Stimulated activated CD8-positive, alpha-beta memory T cell treated with anti-CD3 and anti-CD28 coated beads, Interleukin-12 subunit alpha, Interleukin-12 subunit beta, amount 100 ng/mL, for 24 hours (primary cell): ENCODE measurements at regions not wholly inside any gene's neighbourhood (a gene's known extent, or its start where the extent isn't known, plus 50 kb on each side); places are given as distances from the start of the nearest gene placed in this dataset.

Source experiments
- DNase-seq: peaks from one replicate; pipeline ENCODE4 v3.0.0-alpha.2; 2020; ENCODE audit errors: extremely low read depth

- DNase-seq: no peak
Measured at GRCh38 chr9:129400971-129401622, 219.8 kb downstream of the C9orf50 start.

DNA sequence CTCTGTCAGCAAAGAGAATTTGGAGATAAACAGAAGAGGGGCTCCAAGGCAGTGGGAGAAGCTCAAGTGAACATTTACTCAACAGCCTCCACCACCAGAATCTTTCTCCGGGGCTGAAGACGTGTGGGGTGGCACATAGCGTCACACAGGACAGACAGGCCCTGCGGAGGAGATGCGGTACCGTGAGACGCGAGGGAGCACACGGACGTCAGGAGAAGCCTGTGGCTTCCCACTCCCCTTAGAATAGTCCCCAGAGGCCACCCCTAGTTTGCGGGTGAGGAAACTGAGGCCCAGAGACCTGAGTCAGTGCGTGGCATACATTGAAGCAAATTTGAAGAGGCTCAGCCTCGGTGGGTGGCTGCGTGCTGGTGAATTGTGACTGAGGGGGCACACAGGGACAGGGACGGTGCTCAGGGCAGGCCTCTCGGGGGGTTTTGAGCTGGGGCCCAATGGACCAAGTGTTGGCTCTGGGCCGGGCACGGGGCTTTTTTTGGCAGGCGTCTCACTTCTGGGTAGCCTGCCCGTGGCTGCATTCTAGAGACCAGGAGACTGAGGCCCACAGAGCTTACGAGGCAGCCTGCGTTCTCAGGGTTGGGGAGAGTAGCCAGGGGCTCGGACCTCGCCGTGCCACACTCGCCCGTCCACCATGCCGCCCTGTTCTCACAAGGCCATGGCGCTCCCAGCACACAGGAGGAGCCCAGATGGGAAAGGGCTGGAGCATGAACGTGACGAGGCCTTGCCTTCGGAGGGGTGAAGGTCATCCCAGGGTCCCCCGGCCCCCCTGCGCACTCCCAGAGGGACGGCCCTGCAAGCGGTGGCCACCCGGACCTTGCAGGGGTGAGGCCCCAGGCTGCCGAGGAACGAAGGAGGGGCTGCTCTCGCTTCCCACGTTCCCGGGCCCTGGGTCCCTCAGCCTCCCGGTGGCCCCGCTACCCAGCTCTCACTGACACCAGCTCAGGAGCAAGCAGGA, 220.6 kb downstream of the C9orf50 start:
- no peak for DNase-seq

DNA sequence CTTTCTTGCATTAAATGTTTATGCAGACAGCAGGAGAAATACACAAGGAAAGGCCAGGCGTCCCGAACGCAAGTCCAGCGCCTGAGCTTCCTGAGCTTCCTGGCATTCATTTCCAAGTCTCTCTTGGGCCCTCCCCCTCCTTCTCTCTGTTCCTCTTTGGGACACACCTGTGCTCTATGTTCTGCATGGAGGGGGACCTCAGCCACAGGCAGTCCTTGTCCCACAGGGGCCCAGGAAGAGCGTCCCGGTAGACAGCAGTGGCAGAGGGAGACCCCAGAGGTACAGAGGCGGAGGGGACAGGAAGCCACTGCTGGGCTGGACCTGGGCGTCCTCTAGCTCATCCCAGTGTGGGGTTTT, 221.3 kb downstream of the C9orf50 start:
- no peak for DNase-seq

GRCh38 chr9:129398961-129399633, 221.0 kb upstream of the IER5L start:
- no peak for DNase-seq

- DNase-seq: no peak
Measured at GRCh38 chr9:129398101-129398960, 220.3 kb upstream of the IER5L start.

DNA sequence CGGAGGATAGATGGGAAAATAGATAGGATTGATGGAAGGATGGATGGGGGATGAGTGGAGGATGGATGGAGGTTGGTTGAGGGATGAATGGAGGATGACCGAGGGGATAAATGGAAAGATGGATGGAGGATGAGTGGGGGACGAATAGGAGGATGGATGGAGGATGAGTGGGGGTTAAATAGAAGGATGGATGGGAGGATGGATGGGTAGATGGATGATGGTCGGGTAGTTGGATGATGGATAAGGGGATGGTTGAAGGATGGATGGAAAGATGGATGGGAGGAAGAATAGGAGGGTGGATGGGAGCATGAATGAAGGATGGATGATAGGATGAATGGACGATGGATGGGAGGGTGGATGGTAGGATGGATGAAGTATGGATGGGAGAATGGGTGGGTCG, 219.3 kb upstream of the IER5L start:
- DNase-seq: no peak

DNA sequence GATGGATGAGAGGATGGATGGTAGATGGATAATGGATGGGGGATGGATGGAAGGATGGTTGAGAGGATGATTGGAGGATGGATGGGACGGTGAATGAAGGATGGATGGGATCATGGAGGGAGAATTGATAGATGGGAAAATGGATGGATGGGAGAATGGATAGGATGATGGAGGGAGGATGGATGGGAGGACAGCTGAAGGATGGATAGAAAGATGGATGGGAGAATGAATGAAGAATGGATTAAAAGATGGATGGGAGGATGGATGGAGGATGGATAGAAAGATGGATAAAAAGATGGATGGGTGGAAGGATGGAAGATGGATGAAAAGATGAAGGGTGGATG, 218.3 kb upstream of the IER5L start:
- no peak for DNase-seq

GRCh38 chr9:129395633-129396364, 217.7 kb upstream of the IER5L start:
- DNase-seq: no peak

GRCh38 chr9:129394886-129395279, 216.8 kb upstream of the IER5L start:
- no peak for DNase-seq

GRCh38 chr9:129394061-129394885, 216.2 kb upstream of the IER5L start:
- DNase-seq: no peak

GRCh38 chr9:129393064-129393463, 215.0 kb upstream of the IER5L start:
- no peak for DNase-seq

DNA sequence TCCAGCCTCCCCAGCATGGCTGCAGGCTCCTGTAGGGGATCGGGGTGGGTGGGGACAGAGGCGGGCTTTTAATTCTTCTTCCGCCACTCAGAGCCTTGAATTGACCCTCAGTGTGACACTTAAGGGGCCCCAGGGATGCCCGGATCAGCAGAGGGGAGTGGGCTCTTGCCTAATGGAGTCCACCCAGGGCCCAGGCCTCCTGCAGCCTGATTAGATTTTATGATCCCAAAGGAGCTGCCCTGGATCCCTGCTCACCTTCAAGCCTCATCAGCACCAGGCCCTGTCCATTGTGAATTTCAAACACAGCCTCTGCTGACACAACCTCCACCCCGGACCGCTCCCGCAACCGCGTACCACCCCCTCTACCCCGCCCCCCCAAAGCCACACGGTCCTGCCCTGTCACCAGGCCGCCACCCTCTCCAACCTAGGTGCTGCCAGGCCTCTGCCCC, 214.1 kb upstream of the IER5L start:
- DNase-seq: no peak

DNA sequence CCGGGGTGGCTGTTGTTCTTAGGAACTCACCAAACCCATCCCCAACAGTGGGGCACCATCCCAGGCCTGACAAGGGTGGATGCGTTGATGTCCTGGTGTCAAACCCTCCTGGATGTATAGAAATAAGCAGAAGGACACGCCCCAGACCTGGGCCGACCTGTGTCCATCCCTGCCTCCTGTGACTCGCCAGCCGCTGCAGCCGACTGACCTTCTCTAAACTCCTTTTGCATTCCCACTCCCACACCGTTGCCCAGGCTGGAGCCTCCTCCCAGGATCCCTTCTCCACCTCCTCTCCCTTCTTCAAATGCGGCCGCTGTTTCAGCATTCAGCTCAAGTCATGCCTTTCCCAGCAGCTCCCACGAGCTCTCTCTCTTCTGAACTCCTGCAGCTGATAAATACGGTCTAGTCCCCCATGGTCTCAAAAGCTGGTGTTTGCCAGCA, 213.2 kb upstream of the IER5L start:
- no peak for DNase-seq

- DNase-seq: no peak
Measured at GRCh38 chr9:129390541-129390940, 212.5 kb upstream of the IER5L start.

GRCh38 chr9:129387822-129388221, 209.8 kb upstream of the IER5L start:
- no peak for DNase-seq

GRCh38 chr9:129386812-129387177, 208.7 kb upstream of the IER5L start:
- DNase-seq: no peak

DNA sequence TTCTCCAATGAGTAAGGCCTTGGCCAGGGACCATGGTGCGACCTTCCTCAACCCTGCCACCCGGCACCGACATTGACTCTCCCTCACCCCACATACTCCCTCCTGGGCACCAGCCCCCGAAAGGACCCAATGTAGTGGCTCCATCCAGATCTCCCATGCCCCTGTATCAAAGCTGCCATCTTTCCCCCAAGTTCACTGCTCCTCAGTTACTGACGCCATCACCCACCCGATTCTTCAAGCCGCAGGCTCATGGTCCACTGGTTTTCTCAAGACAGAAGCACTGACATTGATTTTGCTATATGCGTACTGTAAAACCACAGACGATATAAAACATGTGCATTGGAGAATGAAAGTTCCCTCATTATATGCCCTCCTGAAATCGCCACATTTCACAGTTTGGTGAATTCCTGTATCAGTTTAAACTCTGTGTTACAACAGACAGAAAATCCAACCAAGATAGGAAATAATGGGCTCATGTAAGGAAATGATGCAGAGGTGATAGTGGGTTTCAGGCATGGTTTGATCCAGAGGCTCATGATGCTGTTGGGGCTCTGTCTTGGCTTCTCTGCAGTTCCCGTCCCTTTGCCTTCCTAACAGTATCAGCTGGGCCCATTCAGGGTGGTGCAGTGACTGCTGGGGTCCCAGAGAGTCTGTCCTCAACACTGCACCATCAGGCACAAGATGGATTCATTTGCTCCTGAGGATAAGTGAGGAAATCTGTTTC, 207.3 kb upstream of the IER5L start:
- DNase-seq: no peak

DNA sequence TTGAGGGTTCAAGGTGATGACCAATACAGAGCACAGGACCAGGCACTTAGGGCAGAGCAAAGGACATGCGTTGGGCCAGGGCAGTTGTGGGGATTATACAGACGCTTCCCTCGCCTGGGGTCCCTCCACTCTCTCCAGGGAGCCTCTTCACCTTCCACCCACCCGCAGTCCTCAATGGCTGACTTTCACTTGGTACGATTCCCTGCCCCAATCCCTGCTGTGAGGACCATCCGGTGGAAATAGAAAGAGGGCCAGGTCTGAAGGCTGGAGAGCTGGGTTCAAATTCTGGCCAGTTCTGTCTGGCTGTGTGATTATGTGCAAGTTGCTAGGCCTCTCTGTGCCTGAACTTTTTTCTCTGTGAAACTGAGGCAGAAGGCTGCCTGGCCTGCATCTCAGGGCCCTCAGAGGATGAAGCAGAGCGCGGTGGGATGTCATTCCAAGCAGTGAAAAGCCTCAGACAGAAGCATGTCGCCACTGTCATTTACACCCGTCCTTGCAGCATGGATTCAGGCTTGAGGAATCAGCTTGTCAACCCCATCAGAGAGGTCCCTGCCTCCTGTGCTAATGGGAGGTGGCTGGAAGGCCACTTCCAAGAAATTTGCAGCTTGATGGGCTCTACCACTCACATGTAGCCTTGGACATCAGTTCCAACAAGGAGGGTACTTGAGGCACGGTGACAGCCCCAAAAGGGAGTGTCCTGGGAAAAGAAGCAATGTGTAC, 206.6 kb upstream of the IER5L start:
- DNase-seq: no peak
